GM13976 (cell line): ENCODE measurements at regions not wholly inside any gene's neighbourhood (a gene's known extent, or its start where the extent isn't known, plus 50 kb on each side); places are given as distances from the start of the nearest gene placed in this dataset.

Experiments
- DNase-seq: peaks from one replicate; pipeline ENCODE4 v3.0.0; 2012; ENCODE audit warnings: low spot score
- CTCF ChIP-seq: IDR thresholded peaks from 2 replicates; pipeline ENCODE4 v1.5.1; 2012; ENCODE audit warnings: borderline replicate concordance, mild to moderate bottlenecking; ENCODE audit not compliant: insufficient read depth; ENCODE audit errors: extremely low read depth, missing control alignments, control extremely low read depth
- in situ Hi-C: fragments of 300-500 bp; cut with MboI; formaldehyde crosslinking; loops from one replicate; pipeline ENCODE4 v1.12.0; 2022; ENCODE audit warnings: low sequenced_read_pairs, mixed read lengths, inconsistent platforms; ENCODE audit not compliant: unreplicated experiment

DNA sequence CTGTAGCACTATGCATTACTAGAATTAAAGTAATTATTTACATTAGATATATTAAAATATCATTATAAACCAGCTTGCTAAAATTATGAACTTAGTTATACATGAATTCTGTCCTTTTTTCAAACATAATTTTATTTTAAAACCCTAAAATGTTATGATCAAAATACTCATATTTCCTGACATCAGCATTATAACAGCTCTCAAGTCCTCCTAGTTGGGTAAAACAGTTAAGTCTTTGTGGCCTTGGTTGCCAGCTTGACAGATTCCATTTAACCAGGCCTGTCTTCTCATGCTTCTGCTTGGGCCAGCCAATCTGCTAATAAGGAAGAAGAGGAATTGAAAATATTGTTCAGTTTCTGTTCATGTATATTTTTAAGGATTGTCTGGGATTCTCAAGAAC, 147.9 kb upstream of the SLC35B3 start:
- DNase-seq, result no peak
- no peak for TF ChIP-seq CTCF
- in situ Hi-C loops, result no loop called here

- in situ Hi-C loops, result no loop called here
- TF ChIP-seq CTCF, result no peak
Measured at GRCh38 chr6:8579372-8579771, 144.0 kb upstream of the SLC35B3 start.

DNA sequence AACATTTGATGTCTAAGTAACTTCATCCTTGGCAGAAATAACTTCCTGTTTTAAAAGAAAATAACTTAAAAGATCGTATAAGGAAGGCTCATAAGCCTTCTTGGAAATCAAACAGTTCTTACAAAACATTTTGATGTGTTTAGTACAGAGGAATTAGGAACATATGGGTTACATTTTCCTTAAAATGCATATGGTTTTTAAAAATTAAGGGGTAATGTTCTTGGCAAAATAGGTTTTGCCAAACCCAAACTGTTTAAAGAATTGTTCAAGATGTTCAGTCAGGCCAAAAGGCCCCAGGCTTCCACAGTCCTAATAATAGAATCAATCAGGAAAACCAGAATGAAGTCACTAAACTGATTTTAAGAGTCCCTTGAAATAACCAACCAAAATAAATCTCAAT, 142.7 kb upstream of the SLC35B3 start:
- TF ChIP-seq CTCF, result no peak

More at GRCh38 chr6:8579372-8579771, 144.0 kb upstream of the SLC35B3 start:
- DNase-seq, result no peak

GRCh38 chr6:8574749-8575468, 139.6 kb upstream of the SLC35B3 start:
- no peak for DNase-seq
- in situ Hi-C loops, result no loop called here
- no peak for TF ChIP-seq CTCF

More for the DNA sequence above, 142.7 kb upstream of the SLC35B3 start:
- DNase-seq, result no peak
- in situ Hi-C loops, result no loop called here

- no peak for DNase-seq
- in situ Hi-C loops, result no loop called here
Measured at GRCh38 chr6:8574311-8574710, 139.0 kb upstream of the SLC35B3 start.

GRCh38 chr6:8570256-8570920, 135.0 kb upstream of the SLC35B3 start:
- in situ Hi-C loops, result no loop called here
- no peak for DNase-seq
- no peak for TF ChIP-seq CTCF

More at GRCh38 chr6:8574311-8574710, 139.0 kb upstream of the SLC35B3 start:
- TF ChIP-seq CTCF, result no peak
